ENCODE measurements at regions not wholly inside any gene's neighbourhood (a gene's known extent, or its start where the extent isn't known, plus 50 kb on each side); places are given as distances from the start of the nearest gene placed in this dataset.

- Histone ChIP-seq H3K9me3 (ENCODE audit: low read length) (no peaks in the 10 kb centered on the region), H3K79me2 (ENCODE audit: low read length) (no peaks in the 10 kb centered on the region), H3K27ac (ENCODE audit: low read length) (no peak overlapping the region), H3K36me3 (ENCODE audit: low read depth, low read length) (no peaks in the 10 kb centered on the region), H2AFZ (ENCODE audit: low read length) (peak overlapping the region; percentile 25; the same call in 1 of the 2 replicates), H3K4me2 (ENCODE audit: low read length) (no peak overlapping the region), H3K4me3 (ENCODE audit: low read length) (no peak overlapping the region), H3K27me3 (ENCODE audit: low read length) (no peaks in the 10 kb centered on the region), H3F3A (ENCODE audit: low read length, unreplicated experiment) (no peaks in the 10 kb centered on the region), H3K9me2 (replicated peaks; ENCODE audit: low read length) (no peaks in the 10 kb centered on the region), H3K4me1 (ENCODE audit: insufficient read depth, low read length) (no peaks in the 10 kb centered on the region), H3K9ac (ENCODE audit: low read length) (no peak overlapping the region), H4K20me1 (ENCODE audit: low read length) (no peaks in the 10 kb centered on the region)
- DNase-seq (no peak), ATAC-seq (no peak)
- POLR2A ChIA-PET (ENCODE audit: unreplicated experiment): no interaction called here
- TF ChIP-seq EZH2 (IDR thresholded peaks at IDR 0.05; ENCODE audit: low read length, unreplicated experiment): no peak
- TF ChIP-seq CTCF (conservative IDR thresholded peaks at IDR 0.05; ENCODE audit: low read depth, low read length): no peak
- TF ChIP-seq EZH2phosphoT487 (IDR thresholded peaks at IDR 0.05; ENCODE audit: borderline replicate concordance, low read length): no peak
- intact Hi-C loops (cut with micrococcal nuclease): no loop called here
- BruUV-seq (replicated peaks): no TSS peak
- CTCF ChIA-PET: no interaction called here
These were observed 110.9 kb upstream of the TARS1 start for GRCh38 chr5:33329891-33330290.

GRCh38 chr5:33330426-33330825, 110.3 kb upstream of the TARS1 start:
- intact Hi-C loops (cut with micrococcal nuclease): no loop called here
- Histone ChIP-seq H4K20me1 (ENCODE audit: low read length) (no peaks in the 10 kb centered on the region), H3K4me1 (ENCODE audit: insufficient read depth, low read length) (no peaks in the 10 kb centered on the region), H3K9me3 (ENCODE audit: low read length) (no peaks in the 10 kb centered on the region), H2AFZ (ENCODE audit: low read length) (no peak overlapping the region), H3K4me2 (ENCODE audit: low read length) (no peak overlapping the region), H3K9ac (ENCODE audit: low read length) (no peak overlapping the region), H3K4me3 (ENCODE audit: low read length) (no peak overlapping the region), H3F3A (ENCODE audit: low read length, unreplicated experiment) (no peaks in the 10 kb centered on the region), H3K9me2 (replicated peaks; ENCODE audit: low read length) (no peaks in the 10 kb centered on the region), H3K79me2 (ENCODE audit: low read length) (no peaks in the 10 kb centered on the region), H3K27me3 (ENCODE audit: low read length) (no peaks in the 10 kb centered on the region), H3K27ac (ENCODE audit: low read length) (no peak overlapping the region), H3K36me3 (ENCODE audit: low read depth, low read length) (no peaks in the 10 kb centered on the region)
- ChIA-PET POLR2A (ENCODE audit: unreplicated experiment) (no interaction called here), CTCF (no interaction called here)
- ATAC-seq (no peak), DNase-seq (no peak)
- no TSS peak for BruUV-seq (replicated peaks)
- TF ChIP-seq EZH2phosphoT487 (IDR thresholded peaks at IDR 0.05; ENCODE audit: borderline replicate concordance, low read length) (no peak), CTCF (conservative IDR thresholded peaks at IDR 0.05; ENCODE audit: low read depth, low read length) (no peak), EZH2 (IDR thresholded peaks at IDR 0.05; ENCODE audit: low read length, unreplicated experiment) (no peak)

GRCh38 chr5:33330992-33331391, 109.8 kb upstream of the TARS1 start:
- Histone ChIP-seq H3K4me3 (ENCODE audit: low read length) (no peak overlapping the region), H3F3A (ENCODE audit: low read length, unreplicated experiment) (no peaks in the 10 kb centered on the region), H3K27me3 (ENCODE audit: low read length) (no peaks in the 10 kb centered on the region), H3K27ac (ENCODE audit: low read length) (no peak overlapping the region), H3K36me3 (ENCODE audit: low read depth, low read length) (no peaks in the 10 kb centered on the region), H3K4me2 (ENCODE audit: low read length) (no peak overlapping the region), H3K79me2 (ENCODE audit: low read length) (no peaks in the 10 kb centered on the region), H3K9me3 (ENCODE audit: low read length) (no peaks in the 10 kb centered on the region), H3K9me2 (replicated peaks; ENCODE audit: low read length) (no peaks in the 10 kb centered on the region), H3K9ac (ENCODE audit: low read length) (no peak overlapping the region), H4K20me1 (ENCODE audit: low read length) (no peaks in the 10 kb centered on the region), H3K4me1 (ENCODE audit: insufficient read depth, low read length) (no peaks in the 10 kb centered on the region), H2AFZ (ENCODE audit: low read length) (no peak overlapping the region)
- no TSS peak for BruUV-seq (replicated peaks)
- POLR2A ChIA-PET (ENCODE audit: unreplicated experiment): no interaction called here
- TF ChIP-seq EZH2 (IDR thresholded peaks at IDR 0.05; ENCODE audit: low read length, unreplicated experiment) (no peak), EZH2phosphoT487 (IDR thresholded peaks at IDR 0.05; ENCODE audit: borderline replicate concordance, low read length) (no peak), CTCF (conservative IDR thresholded peaks at IDR 0.05; ENCODE audit: low read depth, low read length) (no peak)
- intact Hi-C loops (cut with micrococcal nuclease): no loop called here
- ATAC-seq (no peak), DNase-seq (no peak)
- CTCF ChIA-PET: no interaction called here

Data from PC-3 (cell line).